ENCODE measurements at regions not wholly inside any gene's neighbourhood (a gene's known extent, or its start where the extent isn't known, plus 50 kb on each side); places are given as distances from the start of the nearest gene placed in this dataset.

DNA sequence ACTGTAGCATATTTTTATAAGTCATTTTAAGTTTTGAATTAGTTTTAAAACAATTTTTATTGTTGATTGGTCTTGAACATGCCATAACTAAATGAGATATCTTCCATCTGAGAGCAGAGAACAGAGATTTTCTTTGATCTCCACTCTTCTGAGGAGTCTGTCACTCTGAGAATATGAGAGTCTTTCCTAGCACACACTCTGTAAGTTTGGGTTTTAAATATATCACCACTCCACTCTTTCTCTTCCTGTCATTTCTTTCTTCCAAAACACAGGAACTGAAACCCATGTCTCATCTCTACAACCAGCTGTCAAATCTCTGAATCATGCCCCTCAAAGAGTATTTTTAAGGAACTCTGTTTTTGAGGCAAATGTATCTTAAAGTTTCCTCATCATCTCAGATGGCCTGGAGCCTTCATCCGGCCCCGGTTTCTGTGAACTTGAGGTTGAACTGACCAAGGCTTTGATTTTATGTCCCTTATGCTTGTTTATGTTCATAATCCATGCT lies 698.2 kb upstream of the SGCG start:
- TF ChIP-seq CTCF (conservative IDR thresholded peaks at IDR 0.05 in 1 of 2, IDR thresholded peaks at IDR 0.05 in 1 of 2; ENCODE audit: extremely low read depth in 1 of 2, insufficient read depth in 1 of 2, low read depth in 1 of 2, low read length in 2 of 2): no peak
- no peak for TF ChIP-seq EZH2 (IDR thresholded peaks at IDR 0.05; ENCODE audit: borderline replicate concordance, low read length)

Measured in mammary epithelial cell (primary cell).